ENCODE measurements at regions not wholly inside any gene's neighbourhood (a gene's known extent, or its start where the extent isn't known, plus 50 kb on each side); places are given as distances from the start of the nearest gene placed in this dataset.

DNA sequence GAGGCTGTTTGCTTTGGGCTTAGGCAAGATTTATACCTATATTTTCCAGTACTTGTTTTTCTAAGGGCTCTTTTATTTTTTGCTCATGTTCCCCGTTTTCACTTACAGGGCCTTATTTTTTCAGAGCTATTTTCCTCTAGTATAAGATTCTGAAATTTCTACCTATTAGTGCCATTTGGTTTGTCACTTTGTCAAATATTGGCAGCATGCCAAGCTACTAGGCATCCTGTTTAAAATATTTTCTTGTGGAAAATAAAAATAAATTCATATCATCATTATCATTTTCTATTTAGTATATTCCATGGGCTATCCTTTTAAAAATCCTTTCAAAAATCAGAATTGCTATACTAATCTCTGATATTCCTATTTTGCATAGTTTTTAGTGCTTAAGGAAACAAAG lies 64.8 kb upstream of the CHST9 start:
- no peak for DNase-seq (ENCODE audit: low spot score in 2 of 2)
- intact Hi-C loops (cut with DNase I; ENCODE audit: low total_unique reads) = no loop called here
- TF ChIP-seq, protein P1, sequence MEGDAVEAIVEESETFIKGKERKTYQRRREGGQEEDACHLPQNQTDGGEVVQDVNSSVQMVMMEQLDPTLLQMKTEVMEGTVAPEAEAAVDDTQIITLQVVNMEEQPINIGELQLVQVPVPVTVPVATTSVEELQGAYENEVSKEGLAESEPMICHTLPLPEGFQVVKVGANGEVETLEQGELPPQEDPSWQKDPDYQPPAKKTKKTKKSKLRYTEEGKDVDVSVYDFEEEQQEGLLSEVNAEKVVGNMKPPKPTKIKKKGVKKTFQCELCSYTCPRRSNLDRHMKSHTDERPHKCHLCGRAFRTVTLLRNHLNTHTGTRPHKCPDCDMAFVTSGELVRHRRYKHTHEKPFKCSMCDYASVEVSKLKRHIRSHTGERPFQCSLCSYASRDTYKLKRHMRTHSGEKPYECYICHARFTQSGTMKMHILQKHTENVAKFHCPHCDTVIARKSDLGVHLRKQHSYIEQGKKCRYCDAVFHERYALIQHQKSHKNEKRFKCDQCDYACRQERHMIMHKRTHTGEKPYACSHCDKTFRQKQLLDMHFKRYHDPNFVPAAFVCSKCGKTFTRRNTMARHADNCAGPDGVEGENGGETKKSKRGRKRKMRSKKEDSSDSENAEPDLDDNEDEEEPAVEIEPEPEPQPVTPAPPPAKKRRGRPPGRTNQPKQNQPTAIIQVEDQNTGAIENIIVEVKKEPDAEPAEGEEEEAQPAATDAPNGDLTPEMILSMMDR (IDR thresholded peaks at IDR 0.05) = no peak
- TF ChIP-seq POLR2A (IDR thresholded peaks at IDR 0.05) = no peak
- H3K4me3 ChIP-seq (ENCODE audit: low read depth, poor library complexity, severe bottlenecking) = no peak overlapping the region
- 53 to 64% methylated on average over 1 of the region's 1 CpG for WGBS, 2 donors

DNA sequence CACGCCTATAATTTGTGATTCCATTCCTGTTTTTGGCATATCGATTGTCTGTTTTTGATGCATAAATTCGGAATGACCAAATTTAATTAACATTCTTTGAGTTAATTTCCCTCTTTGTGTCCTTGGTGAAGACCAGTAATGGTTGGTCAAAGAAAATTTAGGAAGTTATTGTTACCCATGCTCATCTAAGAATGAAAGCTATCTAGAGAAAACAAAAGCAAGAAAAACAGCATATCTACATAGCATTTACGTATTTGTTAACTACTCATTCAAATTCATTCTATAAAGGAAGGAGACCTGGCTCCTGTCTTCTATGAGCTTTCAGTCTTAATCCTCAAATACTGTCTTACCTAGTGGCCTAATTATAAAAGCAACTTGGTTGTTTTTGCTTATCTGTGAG lies 59.2 kb upstream of the CHST9 start:
- intact Hi-C loops (cut with DNase I; ENCODE audit: low total_unique reads) = no loop called here
- no peak overlapping the region for H3K4me3 ChIP-seq (ENCODE audit: low read depth, poor library complexity, severe bottlenecking)
- no peak for DNase-seq (ENCODE audit: low spot score in 2 of 2)
- TF ChIP-seq POLR2A (IDR thresholded peaks at IDR 0.05) = no peak
- TF ChIP-seq, protein P1 (IDR thresholded peaks at IDR 0.05) = no peak
- 84 to 91% methylated on average over 4 of the region's 4 CpGs for WGBS, 2 donors

DNA sequence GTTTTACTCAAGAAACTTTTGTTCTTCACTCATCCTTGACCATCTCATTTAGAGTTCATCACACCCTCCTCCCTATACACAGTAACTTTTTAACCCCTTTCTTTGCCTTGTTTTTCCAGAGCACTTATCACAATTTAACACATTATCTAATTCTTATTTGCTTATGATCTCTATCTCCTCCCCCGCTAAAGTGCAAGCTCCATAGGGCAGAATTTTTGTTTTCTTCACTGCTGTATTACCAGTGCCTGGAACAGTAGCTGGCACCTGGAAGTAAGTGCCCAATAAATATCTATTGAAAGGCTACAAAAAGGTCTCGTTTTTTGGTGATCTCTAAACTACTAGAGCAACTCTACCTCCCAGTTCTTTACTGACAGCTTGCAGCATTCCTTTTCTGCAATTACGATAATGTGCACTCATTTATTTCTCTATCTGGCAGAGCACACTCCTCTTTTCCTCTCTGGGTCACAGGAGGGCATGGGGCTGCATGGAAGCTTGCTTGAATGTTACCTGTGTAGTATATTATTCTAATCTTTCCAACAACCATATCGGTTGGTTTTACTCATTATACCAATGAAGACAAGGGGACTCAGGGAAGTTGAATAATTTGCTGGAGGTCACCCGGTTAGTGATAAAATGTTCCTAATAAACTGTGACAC lies 57.4 kb upstream of the CHST9 start:
- 70 to 78% methylated on average over 5 of the region's 5 CpGs for WGBS, 2 donors
- no peak for DNase-seq (ENCODE audit: low spot score in 2 of 2)
- H3K4me3 ChIP-seq (ENCODE audit: low read depth, poor library complexity, severe bottlenecking) = no peak overlapping the region
- intact Hi-C loops (cut with DNase I; ENCODE audit: low total_unique reads) = no loop called here
- TF ChIP-seq, protein P1 (IDR thresholded peaks at IDR 0.05) = no peak
- TF ChIP-seq POLR2A (IDR thresholded peaks at IDR 0.05) = no peak

DNA sequence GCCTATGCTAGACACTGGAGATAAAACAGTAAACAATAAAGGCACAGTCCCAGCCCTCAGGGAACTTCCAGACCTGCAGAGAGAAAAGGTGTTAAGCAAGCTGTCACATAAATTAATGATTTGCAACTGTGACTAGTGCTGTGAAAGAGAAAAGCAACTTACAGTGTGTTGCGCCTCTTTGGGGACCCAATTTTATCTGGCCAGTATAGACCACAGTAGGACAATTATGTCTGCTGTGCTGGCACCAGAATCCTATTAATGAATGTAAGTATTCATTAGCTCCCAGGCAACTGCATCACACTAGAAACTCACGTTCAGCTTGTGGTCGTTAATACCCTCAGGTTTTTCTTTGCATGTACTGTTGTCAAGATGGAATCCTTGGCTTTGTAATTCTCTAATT lies 55.3 kb upstream of the CHST9 start:
- intact Hi-C loops (cut with DNase I; ENCODE audit: low total_unique reads) = no loop called here
- DNase-seq (ENCODE audit: low spot score in 2 of 2) = no peak
- no peak overlapping the region for H3K4me3 ChIP-seq (ENCODE audit: low read depth, poor library complexity, severe bottlenecking)
- 44 to 46% methylated on average over 3 of the region's 3 CpGs for WGBS, 2 donors
- TF ChIP-seq, protein P1 (IDR thresholded peaks at IDR 0.05) = no peak
- TF ChIP-seq POLR2A (IDR thresholded peaks at IDR 0.05) = no peak

DNA sequence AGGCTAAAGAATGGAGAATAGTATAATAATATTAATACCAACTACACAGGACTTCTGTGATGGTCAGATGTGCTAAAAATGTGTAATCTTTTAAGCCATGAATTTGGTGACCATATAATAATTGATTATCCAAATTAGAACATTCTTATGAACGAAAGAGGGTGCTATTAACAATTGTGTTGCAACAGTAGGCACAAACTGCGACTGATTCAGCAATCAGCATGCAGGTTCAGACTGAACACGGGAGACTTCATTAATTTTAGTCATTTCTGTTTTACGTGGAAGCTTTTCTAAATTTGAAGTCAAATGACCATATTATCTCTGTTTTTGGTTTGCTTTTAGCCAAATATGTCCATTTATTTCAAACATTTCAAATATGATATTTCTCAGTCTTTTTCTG lies 54.6 kb upstream of the CHST9 start:
- intact Hi-C loops (cut with DNase I; ENCODE audit: low total_unique reads) = no loop called here
- DNase-seq (ENCODE audit: low spot score in 2 of 2) = no peak
- TF ChIP-seq, protein P1 (IDR thresholded peaks at IDR 0.05) = no peak
- no peak for TF ChIP-seq POLR2A (IDR thresholded peaks at IDR 0.05)
- H3K4me3 ChIP-seq (ENCODE audit: low read depth, poor library complexity, severe bottlenecking) = no peak overlapping the region
- WGBS, 2 donors = 77 to 79% methylated on average over 4 of the region's 4 CpGs

Measured in lower leg skin (tissue), 4 donors.